Globus pallidus (tissue), 1 donor: ENCODE measurements at regions not wholly inside any gene's neighbourhood (a gene's known extent, or its start where the extent isn't known, plus 50 kb on each side); places are given as distances from the start of the nearest gene placed in this dataset.
"Not testable (repeated sequence)": the region's sequence is repeated elsewhere in the genome, so short reads cannot be mapped to it uniquely, and the experiment has no call there.

Experiments used
- DNase-seq: peaks from one replicate; pipeline ENCODE4 v3.0.0-alpha.2; 2015; ENCODE audit warnings: low spot score

DNA sequence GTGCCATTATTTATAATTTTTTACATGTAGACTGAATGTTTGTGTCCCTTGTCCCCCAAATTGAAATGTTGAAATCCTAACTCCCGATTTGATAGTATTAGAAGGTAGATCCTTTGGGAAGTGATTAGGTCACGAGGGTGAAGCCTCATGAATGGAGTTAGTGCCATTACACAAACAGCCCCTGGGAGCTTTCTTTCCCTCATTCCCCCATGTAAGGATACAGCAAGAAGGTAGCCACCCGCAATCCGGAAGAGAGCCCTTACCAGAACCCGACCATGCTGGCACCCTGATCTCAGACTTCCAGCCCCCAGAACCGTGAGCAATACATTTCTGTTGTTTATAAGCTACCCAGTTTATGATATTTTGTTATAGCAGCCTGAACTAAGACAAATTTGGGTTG is 143.2 kb downstream of the NPIPB5 start:
- DNase-seq = no peak

DNA sequence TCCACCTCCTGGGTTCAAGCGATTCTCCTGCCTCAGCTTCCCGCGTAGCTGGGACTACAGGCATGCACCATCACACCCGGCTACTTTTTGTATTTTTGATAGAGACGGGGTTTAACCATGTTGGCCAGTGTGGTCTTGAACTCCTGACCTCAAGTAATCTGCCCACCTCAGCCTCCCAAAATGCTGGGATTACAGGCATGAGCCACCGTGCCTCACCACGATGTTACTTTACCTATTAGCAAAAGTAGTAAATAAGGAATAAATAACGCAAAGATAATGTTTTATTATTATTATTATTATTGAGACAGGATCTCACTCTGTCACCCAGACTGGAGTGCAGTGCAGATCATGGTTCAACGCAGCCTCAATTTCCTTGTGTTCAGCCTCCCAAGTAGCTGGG is 145.9 kb downstream of the NPIPB5 start:
- not testable (repeated sequence) for DNase-seq

DNA sequence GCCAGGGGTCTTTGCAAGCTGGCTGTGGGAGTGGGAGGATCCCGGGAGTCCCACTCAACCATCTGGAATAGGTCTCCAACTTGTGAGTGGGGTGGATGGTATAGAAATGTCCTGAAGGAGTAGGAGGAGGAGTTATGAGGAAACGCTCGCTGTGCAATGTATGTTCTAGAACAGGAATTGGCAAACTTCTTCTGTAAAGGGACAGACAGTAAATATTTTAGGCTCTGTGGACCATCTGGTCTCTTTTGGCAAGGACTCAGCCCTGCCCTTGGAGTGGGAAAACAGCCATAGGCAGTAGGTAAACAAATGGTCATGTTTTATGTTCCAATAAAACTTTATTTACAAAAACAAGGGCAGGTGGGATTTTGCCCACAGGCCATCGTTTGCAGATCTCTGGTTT is 149.2 kb downstream of the NPIPB5 start:
- no peak for DNase-seq

DNA sequence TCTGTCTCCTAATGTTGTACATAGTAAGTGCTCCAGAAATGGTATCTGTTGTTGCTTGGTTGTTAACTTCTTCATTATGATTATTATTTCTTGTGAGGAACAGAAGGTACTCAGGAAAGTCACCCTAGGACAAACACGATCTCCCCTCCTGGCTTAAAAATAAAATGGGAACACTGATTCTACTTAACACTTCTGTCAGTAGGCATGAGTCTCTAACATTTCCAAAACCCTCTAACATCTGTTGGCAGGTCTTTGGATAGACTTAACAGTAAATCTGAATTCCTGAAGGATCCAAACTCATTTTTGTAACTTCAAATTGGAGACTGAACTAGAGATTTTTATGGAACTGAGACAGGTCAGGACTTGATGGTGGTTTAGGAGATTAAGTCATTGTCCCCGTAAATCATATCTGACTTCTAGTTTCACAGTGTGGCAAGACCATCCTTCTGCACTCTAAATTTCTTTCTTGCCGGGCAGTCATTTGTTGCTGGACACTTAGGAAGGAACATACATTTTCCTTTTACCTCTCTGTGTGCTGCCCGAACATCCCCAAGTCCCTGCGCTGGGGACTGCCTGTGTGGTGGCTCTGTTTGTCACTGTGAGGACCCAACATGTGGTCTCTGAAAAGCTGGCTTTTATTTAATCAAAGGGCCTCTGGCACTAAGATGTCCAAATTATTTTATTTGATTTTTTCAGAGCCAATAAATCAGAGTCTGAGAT is 149.9 kb downstream of the NPIPB5 start:
- no peak for DNase-seq

DNA sequence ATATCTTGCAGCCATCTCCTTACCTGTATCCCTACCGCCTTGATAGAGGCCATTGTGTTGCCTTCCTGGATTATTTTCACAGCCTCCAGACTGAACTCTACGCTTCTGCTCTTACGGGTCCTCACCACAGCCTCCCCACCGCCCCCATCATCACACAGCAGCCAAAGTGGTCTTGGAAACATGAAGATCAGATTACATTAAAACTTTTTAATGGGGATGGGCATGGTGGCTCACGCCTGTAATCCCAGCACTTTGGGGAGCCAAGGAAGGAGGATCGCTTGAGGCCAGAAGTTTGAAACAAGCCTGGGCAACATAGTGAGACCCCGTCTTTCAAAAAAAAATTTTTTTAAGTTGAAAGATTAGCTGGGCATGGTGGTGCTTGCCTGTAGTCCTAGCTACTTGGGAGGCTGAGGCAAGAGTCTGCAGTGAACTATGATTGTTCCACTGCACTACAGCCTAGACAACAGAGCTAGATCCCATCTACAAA is 150.5 kb downstream of the NPIPB5 start:
- no peak for DNase-seq

DNA sequence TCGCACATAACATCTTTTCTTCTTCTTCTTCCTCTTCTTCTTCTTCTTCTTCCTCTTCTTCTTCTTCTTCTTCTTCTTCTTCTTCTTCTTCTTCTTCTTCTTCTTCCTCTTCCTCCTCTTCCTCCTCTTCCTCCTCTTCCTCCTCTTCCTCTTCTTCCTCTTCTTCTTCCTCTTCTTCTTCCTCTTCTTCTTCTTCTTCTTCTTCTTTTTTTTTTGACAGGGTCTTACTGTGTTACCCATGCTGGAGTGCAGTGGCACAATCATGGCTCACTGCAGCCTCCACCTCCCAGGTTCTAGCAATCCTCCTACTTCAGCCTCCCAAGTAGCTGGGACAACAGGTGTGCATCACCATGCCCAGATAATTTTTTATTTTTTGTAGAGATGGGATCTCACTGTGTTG is 151.0 kb upstream of the HS3ST2 start:
- DNase-seq = not testable (repeated sequence)

DNA sequence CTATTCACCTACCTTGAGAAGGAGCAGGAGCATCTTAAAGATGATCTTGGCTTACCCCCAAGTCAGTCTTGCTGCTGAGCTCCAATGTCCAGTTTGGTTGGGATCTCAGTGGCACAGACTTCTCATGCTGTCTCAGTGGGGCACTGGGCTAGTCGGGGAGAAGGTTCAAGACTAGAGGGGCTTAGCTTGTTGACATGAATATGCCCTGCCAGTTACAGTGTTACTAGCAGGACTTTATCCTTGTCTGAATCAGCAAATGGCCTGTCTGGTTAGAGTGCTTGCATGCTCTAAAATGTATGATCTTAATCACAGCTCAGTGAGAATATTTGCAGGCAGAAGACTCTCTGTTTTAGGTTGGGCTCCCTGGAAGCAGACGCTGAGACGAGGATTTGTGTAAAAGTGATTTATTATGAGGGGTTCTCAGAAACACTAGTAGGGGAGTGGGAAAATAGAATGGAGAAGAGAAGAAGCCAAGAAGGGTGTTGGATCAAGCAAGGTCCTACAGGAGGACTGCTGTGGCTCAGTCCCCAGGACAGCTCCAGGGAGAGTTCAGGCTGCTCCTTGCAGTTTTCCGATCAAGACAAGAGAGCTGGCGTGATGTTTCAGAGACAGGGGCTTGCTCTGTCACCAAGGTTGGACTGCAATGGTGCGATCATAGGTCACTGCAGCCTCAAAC is 150.4 kb upstream of the HS3ST2 start:
- DNase-seq = no peak

DNA sequence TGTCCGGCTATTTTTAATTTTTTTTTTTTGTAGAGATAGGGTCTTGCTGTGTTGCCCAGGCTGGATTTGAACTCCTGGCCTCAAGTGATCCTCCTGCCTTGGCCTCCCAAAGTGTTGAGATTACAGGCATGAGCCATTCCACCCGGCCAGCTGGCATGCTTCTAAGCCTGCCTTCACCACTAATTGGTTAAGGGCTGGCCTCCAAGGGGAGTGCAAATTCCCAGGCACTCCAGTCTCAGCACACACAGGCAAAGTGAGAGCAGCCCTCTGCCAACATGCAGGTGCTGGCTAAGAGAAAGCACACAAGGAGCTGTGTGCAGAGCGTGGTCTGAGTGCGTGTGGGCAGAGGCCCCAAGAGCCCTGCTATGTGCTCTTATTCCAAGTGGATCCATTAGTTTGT is 149.8 kb upstream of the HS3ST2 start:
- DNase-seq = no peak

DNA sequence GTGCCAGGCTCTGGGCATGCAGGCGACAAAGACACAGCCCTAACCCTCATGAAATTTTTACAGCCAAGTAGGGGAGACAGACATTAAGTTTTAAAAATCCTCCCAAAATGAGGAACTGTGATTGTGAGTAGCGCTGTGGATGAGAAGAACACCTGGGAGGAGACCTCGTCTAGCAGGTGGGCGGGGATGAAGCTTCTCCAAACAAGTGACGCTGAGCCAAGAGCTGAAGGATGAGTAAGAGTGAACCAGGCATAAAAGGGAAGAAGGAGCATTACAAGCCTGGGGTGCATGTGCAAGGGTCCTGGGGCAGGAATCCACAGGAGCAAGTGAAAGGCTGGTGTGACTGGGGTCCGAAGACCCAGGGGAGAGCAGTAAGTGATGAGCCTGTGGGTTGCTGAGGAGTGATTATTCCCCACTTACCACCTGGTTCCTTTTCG is 149.4 kb upstream of the HS3ST2 start:
- DNase-seq = no peak

DNA sequence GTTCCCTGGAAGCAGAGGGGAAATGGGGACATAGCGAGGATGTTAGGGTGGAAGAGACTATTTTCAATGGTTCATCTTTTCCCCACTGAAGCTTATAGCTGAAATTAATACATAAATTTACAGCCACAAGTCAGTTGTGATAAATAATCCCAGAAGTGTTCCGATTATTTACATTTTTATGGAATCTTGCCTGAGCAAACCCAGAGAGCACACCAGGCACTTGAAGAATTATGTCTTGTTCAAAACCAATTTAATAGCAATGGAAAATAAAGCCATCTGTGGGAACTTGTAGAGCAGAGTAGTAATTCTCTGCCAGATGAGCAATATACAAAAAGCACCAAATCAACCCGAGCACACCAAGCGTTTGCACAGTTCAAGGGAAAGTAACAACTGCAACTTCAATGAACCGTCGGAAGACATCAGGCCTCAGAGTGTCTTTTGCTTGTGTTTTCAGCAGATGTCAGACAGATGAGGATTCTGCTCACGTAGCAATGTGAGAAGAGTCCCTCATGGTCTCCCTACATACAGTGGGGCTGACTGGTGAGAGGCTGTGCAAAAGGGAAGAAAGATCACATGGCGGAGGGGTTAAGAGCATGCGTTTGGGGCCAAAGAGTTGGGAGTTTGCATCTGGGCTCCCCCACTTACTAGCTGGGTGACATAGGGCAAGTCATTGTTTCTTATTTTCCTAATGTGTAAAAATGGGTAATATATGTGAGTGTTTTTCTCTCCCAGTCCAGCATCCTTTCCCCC is 148.7 kb upstream of the HS3ST2 start:
- DNase-seq = no peak

DNA sequence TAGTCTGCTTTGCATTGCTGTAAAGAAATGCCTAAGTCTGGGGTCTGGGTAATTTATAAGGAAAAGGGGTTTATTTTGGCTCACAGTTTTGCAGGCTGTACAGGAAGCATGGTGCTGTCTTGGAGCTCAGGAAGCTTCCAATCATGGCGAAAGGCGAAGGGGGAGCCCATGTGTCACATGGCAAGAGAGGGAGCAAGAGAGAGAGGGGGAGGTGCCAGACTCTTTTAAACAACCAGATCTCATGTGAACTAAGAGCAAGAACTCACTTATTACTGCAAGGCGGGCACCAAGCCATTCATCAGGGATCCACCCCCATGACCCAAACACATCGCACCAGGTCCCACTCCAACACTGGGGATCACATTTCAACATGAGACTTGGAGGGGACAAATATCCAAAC is 148.2 kb upstream of the HS3ST2 start:
- DNase-seq = no peak

DNA sequence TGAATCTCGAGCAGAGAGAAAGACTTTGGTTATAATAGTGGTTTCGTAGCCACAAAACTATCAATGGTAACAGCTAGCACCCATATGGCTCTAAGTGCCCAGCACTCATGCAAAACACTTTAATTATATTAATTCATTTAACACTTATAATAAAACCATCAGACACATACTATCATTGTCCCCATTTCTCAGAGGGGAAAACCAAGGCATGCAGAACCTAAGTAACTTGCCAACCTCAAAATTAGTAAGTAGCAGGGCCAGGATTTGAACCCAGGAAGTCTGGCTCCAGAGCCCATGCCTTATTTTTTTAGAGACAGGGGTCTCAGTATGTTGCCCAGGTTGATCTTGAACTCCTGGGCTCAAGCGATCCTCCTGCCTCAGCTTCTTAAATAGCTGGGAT is 145.6 kb upstream of the HS3ST2 start:
- no peak for DNase-seq

DNA sequence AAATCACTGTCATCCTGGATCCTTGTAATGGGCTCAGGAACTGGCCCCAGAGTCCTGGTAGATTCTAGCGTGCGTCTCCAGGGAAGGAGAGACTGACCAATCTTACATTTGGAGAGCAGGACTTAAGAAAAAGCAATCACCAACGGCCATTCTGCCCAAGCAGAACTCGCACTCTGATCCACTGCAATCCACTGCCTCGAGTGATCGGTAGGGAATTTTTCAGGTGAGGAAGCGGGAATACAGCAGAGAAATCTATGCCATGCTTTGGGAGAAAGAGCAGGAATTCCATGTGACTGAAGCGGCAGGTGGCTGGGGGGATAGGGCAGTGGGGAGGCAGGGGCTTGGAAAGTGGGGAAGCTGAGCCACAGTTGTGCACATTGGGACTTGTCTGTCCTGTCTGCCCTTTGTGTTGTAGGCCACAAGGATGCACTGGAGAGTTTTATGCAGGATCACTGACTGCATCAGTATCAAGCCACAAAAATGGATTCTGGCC is 143.9 kb upstream of the HS3ST2 start:
- DNase-seq = no peak

DNA sequence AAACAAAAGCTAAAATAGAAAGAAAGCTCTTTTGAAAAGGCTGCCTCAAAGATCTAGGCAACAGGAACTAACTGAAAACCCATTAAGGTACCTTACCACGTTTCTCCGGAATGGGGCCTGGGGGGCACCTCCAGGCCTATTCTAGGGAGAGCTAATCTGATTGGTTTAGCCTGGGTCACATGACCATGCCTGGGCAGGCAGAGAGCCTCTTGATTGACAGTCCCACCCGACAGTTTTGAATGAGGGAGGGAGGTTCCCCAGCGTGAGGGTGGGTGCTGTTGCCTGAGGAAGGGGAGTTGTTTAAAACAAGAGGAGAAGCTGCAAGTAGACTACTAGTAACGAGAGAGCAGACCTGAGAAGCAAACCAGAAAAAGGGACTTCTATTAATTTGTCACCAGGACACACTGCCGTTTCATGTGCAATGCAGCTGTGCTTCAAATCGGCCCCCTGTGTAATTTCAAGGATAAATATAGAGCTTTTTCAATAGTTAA is 143.4 kb upstream of the HS3ST2 start:
- DNase-seq = peak; percentile 34

DNA sequence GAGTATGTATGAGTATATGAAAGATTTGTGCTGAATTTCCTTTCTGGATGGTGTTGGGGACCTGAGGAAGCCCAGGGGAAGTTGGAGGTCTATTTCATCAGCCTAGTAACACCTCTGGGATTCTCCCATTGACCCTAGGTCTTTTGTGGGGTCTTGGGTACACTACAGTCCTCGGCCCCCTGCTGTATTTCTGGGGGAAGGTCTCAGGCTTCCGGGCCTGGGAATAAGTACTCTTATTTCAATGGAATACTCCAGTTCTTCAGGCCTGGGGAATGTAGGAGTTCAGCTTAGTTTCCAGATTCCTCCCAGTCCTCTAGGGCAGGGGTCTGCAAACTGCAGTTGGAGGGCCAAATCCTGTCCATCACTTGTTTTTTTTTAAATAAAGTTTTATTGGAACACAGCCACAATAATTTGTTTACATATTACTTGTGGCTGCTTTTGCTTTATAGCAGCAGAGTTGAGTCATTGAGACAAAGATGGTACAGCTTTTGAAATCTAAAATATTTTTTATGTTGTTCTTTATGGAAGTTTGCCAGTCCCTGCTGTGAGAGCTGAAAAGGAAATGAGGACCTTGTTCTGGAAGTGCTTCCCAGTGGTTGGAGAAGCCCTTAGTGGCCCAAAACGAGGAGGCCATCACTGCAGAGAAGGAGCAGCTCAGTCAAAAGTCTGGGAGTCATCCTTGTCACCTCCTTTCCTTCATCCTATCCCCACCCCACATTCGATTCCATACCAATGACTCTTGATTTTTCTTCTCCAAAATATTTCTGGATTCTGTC is 142.5 kb upstream of the HS3ST2 start:
- DNase-seq = no peak

DNA sequence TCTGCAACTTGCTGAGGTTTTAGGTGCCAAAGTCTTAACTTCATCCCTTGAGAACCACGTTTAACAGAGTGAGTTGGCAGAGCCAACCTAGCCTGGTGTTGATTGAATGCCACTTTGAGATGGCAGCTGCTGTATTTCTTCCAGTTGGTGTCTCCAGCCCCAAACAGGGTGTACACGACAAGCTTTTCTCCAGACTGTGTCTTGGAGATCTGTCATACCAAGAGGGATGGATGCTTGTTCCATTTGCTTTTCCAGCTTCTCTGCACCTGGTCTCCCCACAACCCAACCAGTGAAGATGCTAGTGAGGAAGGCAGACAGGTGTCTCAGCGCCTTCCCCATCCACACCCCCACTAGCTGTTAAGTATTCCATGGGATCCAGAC is 141.1 kb upstream of the HS3ST2 start:
- DNase-seq = no peak

DNA sequence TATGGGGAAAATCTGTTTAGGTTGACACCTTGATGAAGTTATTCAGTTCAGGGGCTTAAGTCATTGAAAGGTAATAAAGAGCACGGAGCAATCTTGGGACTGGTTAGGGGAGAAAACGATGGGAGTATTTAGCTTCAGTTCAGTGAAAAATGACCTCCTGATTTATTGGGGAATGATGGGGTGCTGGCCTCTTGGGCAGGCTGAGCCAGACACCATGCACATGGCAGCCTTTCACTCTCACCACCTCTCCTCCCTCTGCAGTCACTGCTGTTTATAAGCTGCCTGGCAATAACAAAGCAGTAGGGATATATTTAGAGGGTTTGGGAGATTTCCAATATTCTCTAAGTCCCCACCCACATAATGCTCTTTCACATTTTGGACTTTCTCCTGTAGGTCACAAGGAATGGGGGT is 140.5 kb upstream of the HS3ST2 start:
- no peak for DNase-seq

DNA sequence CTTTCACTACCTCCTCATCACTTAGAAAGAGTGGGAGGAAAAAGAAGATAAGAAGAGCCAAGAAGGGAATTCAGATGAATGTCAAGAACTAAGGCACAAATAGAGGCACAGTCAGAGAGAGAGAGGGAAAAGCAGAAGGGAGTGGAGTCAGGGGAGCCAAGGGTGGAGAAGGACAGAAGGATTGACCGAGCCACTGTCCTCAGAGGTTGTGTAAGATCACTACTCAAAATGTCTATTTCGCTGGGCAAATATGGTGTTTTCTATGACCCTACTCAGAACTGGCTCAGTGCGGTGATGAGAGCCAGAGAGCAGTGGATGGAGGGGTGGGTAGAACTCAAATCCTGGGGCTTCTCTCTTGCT is 139.2 kb upstream of the HS3ST2 start:
- DNase-seq = no peak

DNA sequence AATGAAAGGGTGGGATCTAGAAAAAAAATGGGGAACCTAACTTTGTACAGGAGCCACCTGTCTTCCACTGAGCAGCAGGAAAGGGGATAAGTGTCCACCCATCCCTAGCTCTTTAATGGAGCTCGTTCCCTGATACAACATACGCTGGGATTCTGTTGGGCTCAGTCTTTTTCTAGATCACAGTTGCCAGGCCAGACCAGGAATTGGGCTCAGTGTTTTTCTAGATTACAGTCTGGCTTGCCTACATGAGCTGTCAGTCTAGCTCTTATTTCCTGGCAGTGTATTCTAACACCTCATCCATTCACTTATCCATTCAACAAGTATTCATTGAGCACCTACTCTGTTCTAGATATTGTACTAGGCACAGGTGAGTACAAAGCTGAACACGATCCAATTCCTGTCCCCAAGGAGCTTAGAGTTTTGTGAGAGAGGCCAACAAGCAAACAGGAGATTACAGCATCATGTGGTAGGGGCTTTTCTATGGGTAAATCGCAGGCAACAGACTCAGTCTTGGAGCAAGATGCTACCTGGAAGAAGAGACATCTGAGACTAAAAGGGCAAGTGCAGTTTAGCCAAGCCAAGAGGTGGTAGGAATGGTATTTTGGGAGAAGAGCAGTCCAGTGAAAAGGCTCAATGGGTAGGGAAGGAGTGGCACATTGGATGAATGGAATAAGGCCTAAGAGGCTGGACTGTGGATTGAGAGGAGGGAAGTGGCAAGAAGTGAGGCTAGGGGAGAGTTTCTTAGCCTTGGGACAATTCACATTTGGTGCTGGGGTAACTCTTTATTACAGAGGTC is 138.0 kb upstream of the HS3ST2 start:
- DNase-seq = no peak

DNA sequence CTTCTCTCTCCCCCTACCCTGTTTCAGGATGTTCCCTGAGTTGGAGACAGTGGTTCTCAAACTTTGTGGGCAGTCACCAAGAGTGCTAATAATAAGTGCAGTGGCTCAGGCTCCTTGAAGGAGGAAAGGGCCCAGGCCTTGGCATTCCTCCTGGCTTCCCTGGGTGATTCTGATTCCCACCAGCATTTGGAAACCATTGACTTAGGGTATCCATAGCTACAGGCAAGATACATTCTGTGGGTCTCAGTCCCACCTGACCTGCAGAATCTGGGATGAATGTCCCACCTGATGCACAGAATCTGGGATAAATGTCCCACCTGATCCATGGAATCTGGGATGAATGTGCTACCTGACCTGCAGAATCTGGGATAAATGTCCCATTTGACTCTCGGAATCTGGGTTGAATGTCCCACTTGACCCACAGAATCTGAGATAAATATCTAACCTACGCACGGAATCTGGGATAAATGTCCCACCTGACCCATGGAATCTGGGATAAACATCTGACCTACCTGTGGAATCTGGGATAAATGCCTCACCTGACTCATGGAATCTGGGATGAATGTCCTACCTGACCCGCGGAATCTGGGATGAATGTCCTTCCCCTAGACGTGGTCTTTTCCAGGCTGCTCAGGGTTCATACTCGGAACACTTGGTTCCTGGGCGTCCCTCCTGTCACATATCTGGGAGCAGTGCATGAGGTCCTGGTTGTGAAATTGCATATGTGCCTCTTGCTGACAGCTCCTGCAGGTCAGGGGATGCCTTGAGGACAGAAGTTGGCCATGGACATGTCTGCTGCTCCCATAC is 136.7 kb upstream of the HS3ST2 start:
- DNase-seq = no peak
